ENCODE measurements at regions not wholly inside any gene's neighbourhood (a gene's known extent, or its start where the extent isn't known, plus 50 kb on each side); places are given as distances from the start of the nearest gene placed in this dataset.
"Not testable (repeated sequence)": the region's sequence is repeated elsewhere in the genome, so short reads cannot be mapped to it uniquely, and the experiment has no call there.

GRCh38 chr11:110862407-110862806, 150.2 kb upstream of the ARHGAP20 start:
- DNase-seq: no peak

DNA sequence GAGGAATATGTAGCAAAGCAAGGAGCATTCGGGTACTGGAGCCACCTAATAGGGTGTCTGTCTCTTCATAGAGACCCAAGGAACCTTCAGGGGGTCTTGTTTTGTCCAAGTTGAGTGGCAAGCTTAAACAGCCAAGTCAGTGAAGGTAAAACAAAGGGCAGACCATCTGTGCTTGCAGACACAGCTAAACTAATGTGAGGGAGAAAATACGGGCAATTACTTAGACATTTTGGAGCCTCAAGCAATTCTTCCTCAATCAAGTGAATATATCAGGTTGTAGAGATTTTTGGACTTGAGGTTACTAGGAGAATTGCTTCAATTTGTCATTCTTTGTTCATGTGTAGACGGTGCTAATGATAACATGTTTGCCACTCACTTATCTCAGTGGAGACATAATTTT, 148.2 kb upstream of the ARHGAP20 start:
- DNase-seq: no peak

DNA sequence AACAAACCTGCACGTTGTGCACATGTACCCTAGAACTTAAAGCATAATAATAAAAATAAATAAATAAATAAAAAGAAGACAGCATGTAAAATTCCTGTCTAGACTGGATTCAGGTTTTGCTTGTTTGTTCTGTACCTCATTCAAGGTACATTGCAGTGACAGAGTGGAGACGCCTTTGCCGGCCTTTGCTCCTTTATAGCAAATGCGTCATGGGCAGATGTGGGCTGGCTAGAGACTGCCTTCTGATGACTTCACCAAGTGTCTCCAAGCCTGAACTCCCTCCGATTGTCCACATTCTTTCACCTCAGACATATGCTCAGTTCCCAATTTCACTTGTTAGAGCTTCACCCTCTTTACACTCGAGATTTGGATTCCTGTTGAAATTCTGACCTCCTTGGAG, 147.8 kb upstream of the ARHGAP20 start:
- DNase-seq: no peak

DNA sequence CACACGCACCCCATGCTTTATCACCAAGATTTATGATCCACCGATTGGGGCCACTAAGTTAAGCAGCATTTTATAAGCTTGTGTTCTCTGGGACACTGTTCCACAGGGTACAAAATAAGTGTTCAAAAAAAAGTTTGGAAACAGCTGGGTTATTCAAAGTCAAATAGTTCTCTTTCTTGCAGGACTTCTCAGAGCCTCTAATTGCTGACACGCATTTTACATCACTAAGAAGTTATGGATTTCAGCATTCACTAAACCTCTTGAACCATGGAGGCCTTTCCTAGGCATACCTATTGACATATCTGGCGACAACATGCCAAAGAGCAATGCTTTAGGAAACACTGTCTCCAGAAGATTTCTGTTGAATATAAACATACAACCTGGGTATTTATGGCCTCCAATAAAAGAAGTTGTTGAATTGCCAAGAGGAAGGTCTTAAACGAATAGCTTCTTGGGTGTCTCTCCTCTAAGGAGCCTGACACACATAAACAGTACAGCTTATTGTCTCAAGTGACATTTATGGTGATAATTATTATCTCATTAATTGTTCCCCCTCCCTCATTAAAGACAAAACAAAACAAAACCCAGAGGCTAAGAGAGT, 147.1 kb upstream of the ARHGAP20 start:
- DNase-seq: no peak

DNA sequence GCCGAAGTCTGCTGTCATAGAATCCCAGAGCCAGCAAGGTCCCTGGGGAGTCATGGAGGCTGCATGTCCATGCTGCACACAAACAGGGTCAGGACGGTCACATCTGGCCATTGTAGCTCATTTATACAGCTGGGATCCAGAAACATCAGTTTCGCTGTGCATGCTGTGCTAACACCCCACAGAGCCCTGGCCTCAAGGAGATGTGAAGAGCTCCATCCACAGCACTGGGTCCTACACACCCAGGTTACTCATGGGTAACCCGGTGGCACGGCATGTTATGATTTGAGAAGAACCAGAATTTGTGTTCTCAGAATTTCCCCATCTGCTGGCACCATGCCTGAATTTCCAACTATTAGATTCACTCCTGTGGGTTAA, 146.3 kb upstream of the ARHGAP20 start:
- no peak for DNase-seq

DNA sequence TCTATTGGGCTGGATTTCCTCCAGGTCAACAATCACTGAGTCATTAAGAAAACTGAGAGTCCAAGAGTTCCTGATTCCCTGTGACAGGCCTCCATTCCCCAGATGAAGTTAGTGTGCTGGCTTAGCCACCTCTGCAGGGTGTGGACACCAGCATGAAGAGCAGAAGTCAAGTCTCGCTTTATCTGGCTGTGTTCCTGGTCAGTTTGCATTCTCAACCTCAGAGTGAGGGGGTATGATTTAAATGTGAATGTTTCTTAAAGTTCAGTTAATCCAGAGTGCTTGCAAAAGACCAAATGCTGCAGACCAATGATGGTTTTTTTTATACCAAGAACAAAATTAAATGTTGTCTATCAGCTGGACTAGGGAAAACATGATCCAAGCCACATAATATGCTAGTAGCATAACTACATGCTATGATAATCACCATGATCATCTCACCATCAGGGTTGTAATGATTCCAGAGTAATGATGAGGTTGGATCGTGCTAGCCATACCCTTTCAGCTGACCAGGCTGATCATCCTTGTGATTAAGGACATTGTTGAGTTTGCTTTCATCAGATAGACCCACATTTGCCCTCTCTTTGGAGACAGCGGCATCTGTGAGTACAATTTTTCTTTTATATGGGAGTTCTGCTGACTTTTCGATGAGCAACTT, 145.8 kb upstream of the ARHGAP20 start:
- no peak for DNase-seq

DNA sequence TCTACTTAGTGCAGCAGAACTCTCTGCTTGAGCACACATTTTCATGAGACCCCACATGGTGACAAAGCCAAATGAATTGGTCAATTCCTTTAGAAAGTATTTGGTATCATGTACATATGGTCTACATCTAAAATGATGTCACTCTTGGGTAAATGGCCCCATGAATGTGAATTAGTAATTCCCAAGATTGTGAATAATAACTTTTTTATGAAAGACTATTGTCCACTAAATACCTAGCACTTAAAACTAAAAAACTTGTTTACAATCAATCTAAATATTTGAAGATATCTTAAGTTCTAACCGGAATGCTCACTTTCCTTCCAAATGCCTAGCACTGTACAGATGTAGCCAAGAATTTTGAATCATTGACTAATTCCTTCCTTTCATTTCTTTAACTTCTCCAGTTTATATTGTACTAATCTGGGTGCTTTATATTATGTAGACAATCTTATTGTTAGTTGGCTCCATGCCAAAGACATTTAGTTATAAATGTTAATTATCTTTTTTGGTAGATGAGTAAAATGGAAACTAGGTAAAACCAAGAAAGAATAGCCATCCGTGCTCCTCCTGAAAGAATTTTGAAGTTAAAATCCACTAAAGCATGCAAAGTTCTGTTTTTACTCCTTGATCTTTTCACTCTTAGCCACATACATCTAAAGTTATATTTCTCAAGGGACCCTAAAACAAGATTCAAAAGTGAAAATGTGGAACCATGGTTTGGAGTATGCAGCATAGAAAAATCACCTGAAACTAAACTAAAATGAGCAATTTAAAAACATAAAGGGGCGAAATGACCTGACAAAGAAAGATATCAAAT, 145.0 kb upstream of the ARHGAP20 start:
- no peak for DNase-seq

GRCh38 chr11:110856340-110856739, 144.1 kb upstream of the ARHGAP20 start:
- no peak for DNase-seq

DNA sequence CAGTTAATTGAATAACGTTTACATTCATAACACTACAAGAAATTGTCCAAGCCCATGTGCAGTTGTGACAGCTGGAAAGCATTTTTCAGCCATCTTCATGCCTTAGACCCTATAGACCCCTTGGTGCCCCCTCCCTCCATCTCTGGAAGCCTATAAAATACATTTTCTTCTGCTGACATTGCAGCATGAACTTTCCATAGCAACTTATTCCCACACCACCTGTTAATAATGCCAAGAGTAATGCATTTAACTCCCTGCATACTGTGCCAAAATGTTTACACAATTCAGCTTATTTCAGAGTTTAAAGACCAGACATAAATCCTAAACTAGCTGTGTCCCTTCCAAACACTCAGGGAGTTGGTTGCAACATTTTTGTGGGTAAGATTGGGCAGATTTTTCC, 143.0 kb upstream of the ARHGAP20 start:
- no peak for DNase-seq

DNA sequence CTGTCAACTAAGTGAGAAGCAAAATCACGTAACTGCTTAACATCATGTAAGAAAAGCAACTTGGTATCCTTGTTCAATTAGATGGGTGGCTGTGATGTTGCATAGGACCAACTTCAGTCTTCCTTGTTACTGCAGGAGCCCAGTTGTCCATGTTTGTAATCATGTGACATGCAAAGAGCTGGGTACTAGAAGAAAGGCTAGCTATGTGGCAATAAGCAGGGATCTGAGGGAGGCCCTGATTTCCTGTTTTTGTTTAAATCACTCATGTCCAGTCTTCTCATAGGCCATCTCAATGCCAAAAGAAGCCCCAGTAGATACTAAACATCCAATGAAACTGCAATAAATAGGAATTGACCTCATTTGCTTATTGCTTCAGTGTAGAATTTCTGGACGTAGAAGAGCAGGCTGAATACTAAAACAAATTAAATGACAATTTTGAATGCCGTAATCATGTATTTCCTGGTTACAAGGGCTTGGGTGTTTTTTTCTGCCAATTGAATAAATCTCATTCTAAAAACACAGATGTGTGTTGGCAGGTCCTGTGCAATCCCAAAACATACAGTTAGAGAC, 140.8 kb upstream of the ARHGAP20 start:
- no peak for DNase-seq

DNA sequence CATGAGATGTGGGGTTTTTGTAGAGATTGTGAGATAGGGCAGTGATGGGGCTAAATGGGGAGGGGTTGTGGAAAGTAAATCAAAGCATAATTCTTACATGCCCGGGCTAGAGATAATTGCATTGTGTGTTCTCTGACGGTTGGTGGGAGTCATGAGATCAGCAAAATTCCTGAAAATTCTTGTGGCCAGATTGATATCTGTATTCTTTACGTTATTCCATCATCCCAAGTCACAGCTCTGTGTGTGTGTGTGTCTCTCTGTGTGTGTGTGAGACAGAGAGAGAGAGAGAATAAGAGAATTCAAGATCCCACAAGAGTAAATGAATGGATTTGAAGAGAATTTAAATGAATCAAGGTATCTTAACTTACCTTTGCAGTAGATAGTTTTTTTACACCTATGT, 138.6 kb upstream of the ARHGAP20 start:
- DNase-seq: no peak

DNA sequence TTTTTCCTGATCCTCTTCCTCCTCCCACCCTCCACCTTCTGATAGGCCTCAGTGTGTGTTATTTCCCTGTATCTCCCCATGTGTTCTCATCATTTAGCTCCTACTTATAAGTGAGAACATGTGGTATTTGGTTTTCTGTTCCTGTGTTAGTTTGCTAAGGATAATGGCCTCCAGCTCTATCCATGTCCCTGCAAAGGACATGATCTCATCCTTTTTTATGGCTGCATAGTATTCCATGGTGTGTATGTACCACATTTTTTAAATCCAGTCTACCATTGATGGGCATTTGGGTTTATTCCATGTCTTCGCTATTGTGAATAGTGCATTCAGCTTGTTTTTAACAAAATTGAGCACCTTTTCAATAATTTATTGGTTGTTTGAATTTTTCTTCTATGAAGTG, 130.8 kb upstream of the ARHGAP20 start:
- not testable (repeated sequence) for DNase-seq

DNA sequence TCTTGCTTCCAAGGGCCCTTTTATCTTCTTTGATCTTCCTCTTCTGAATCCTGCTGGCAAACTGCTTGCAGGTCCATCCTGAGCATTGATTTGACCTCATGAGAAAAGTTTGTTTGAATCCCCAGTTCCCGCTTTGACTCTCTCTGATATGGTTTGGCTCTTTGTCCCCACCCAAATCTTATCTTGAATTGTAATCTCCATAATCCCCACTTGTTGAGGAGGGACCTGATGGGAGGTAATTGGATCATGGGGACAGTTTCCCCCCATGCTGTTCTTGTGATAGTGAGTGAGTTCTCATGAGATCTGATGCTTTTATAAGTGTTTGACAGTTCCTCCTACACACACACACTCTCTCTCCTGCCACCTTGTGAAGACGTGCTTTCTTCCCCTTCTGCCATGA, 126.6 kb upstream of the ARHGAP20 start:
- no peak for DNase-seq

DNA sequence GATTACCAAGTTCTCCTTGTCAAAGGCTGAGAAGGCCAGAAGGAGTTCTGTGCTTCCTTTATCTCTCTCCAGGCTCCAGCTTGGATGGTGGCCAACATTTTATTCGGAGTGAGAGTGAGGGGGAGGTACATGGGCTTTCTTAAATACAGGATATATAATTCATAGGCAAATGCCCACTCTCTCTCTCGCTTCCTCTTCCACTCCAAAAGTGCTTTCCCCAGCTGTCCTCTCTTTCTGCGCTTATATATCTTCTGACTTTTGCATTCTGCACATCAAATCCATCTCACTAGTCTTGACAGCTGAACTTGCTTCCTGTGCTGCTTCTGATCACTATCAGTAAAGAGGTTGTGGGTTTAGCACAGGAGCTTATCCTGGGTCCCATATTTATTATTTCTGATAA, 125.4 kb upstream of the ARHGAP20 start:
- no peak for DNase-seq

GRCh38 chr11:110835106-110835505, 122.9 kb upstream of the ARHGAP20 start:
- no peak for DNase-seq

DNA sequence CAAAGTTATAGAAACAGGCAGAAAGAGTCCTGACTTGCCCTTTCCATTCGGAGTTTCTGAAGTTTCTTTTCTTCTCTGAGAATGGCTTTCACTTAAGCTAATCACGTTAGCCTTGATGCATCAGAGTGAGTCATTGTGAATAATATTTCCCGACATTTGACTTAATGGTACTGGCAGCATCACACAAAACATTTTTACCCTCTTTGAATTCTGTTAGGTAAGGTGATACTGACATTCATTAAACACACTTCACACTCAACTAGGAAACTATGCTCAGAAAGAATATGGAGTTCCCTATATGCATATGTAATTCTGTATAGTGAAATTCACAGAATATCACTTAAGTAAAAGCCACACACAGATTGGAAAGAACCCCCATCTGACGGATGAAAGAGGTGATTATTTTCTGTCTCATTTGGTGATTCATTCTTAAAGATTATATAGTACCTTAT, 120.8 kb upstream of the ARHGAP20 start:
- DNase-seq: no peak

GRCh38 chr11:110832539-110832938, 120.3 kb upstream of the ARHGAP20 start:
- no peak for DNase-seq

DNA sequence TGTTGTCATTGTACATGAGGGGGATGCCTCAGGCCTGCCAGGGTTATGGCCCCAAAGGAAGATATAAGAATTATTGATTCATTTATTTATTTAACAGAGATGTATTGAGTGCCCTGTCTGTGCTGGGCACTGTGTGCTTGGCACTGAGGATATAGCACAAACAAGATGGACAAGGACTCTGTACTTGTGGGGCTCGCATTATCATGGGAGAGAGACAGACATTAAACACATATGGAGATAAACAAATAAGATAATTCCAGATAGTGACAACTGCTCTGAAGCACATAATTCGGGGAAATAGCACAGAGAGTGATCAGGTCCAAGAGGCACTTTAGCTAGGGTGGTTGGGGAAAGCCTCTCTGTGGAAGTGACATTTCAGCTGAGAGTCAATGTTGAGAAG, 119.8 kb upstream of the ARHGAP20 start:
- no peak for DNase-seq

GRCh38 chr11:110830747-110831146, 118.5 kb upstream of the ARHGAP20 start:
- no peak for DNase-seq

GRCh38 chr11:110830344-110830743, 118.1 kb upstream of the ARHGAP20 start:
- DNase-seq: no peak

DNA sequence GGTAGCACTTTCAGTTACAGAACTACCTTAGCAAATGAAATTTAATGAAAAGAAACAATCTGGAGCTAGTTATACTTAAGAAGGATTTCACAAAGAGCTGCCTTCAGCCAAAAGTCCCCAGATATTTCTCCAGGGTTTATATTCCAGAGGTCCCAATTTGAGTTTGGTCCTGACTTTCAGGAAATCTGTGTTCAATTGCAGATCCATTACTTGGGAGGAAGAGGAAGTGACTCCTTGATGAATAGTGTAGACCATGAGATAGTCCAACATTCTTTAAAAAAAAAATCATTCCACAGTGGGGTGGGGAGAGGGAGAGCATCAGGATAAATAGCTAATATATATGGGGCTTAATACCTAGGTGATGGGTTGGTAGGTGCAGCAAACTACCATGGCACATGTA, 117.6 kb upstream of the ARHGAP20 start:
- DNase-seq: no peak

DNA sequence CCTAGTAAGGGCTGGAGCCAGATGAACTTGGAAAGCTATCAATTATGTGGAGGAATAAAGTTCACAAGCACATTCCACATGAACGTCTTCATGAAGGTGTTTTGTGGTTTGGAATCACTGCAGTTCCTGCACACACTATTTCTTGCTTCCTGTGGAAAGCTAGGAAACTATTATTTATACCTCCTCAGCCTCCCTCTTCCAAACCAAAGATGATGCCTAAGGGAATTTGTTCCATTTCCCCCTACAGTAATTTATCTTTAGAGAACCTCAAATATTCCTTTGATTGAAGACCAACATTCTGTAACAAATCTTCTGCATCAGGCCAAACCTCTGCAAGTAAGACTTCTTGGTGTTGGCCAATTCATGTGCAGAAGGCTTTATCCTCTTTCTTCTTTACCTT, 115.8 kb upstream of the ARHGAP20 start:
- DNase-seq: no peak

DNA sequence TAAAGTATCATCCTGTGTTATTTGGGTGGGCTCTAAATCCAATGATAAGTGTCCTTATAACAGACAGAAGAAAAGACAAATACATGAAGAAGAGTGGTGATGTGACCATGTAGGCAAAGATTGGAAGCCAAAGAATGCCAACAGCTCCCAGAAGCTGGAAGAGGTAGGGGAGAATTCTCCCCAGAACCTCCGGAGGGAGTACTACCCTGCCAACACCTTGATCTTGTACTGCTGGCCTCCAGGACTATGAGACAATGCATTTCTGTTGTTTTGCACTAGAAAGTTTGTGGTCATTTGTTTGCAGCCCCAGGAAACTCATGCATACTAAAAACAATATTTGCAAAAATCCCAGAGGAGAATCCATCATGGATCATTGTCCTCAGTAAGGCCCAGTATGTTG, 115.0 kb upstream of the ARHGAP20 start:
- no peak for DNase-seq
